ENCODE measurements at regions not wholly inside any gene's neighbourhood (a gene's known extent, or its start where the extent isn't known, plus 50 kb on each side); places are given as distances from the start of the nearest gene placed in this dataset.

GRCh38 chr16:77093309-77093708 lies 97.7 kb upstream of the MON1B start:
- peaks cover 35% of the 10 kb centered on the region for H3K36me3 Mint-ChIP-seq
- no peak overlapping the region for H3K27ac Mint-ChIP-seq
- ATAC-seq (no peak), DNase-seq (ENCODE audit: low spot score) (no peak)
- POLR2A ChIA-PET, result no interaction called here
- CTCF ChIA-PET, result no interaction called here
- TF ChIP-seq ATF3 (CRISPR knock-in tag; conservative IDR thresholded peaks at IDR 0.05) (no peak), SMAD4 (CRISPR knock-in tag; IDR thresholded peaks at IDR 0.05) (no peak), IRF1 (CRISPR knock-in tag; IDR thresholded peaks at IDR 0.05) (no peak), ZNF232 (CRISPR knock-in tag; IDR thresholded peaks at IDR 0.05) (no peak), ZNF121 (CRISPR knock-in tag; IDR thresholded peaks at IDR 0.05) (no peak), ZSCAN18 (CRISPR knock-in tag; IDR thresholded peaks at IDR 0.05) (no peak), GRHL2 (CRISPR knock-in tag; IDR thresholded peaks at IDR 0.05; ENCODE audit: insufficient replicate concordance, severe bottlenecking) (no peak), CTCF (IDR thresholded peaks at IDR 0.05) (no peak), FOXK1 (CRISPR knock-in tag; IDR thresholded peaks at IDR 0.05) (no peak), ZBTB21 (CRISPR knock-in tag; IDR thresholded peaks at IDR 0.05; ENCODE audit: borderline replicate concordance) (no peak), NFYB (CRISPR knock-in tag; conservative IDR thresholded peaks at IDR 0.05; ENCODE audit: low read depth) (no peak), PRDM15 (CRISPR knock-in tag; IDR thresholded peaks at IDR 0.05) (no peak)
- peaks cover 3% of the 10 kb centered on the region for H3K27me3 Mint-ChIP-seq (ENCODE audit: low read depth)
- no peak overlapping the region for H3K4me3 Mint-ChIP-seq
- no peaks in the 10 kb centered on the region for H3K4me1 Mint-ChIP-seq
- peaks cover 63% of the 10 kb centered on the region for H3K9me3 Mint-ChIP-seq

GRCh38 chr16:77093999-77094398 lies 97.0 kb upstream of the MON1B start:
- Mint-ChIP-seq H3K4me1 (no peaks in the 10 kb centered on the region), H3K9me3 (peaks cover 61% of the 10 kb centered on the region), H3K36me3 (peaks cover 31% of the 10 kb centered on the region), H3K27me3 (ENCODE audit: low read depth) (peaks cover 3% of the 10 kb centered on the region), H3K4me3 (no peak overlapping the region), H3K27ac (no peak overlapping the region)
- ATAC-seq (no peak), DNase-seq (ENCODE audit: low spot score) (no peak)
- CTCF ChIA-PET, result no interaction called here
- POLR2A ChIA-PET, result no interaction called here
- no peak for TF ChIP-seq ESRRA (CRISPR knock-in tag; IDR thresholded peaks at IDR 0.05; ENCODE audit: borderline replicate concordance)
- TF ChIP-seq FOXJ3 (CRISPR knock-in tag; IDR thresholded peaks at IDR 0.05; ENCODE audit: borderline replicate concordance), result no peak
- no peak for TF ChIP-seq PRDM15 (CRISPR knock-in tag; IDR thresholded peaks at IDR 0.05)
- no peak for TF ChIP-seq ZBTB21 (CRISPR knock-in tag; IDR thresholded peaks at IDR 0.05; ENCODE audit: borderline replicate concordance)
- TF ChIP-seq ZNF671 (CRISPR knock-in tag; IDR thresholded peaks at IDR 0.05), result no peak
- TF ChIP-seq NFE2L1 (CRISPR knock-in tag; IDR thresholded peaks at IDR 0.05), result no peak
- no peak for TF ChIP-seq NFATC4 (CRISPR knock-in tag; IDR thresholded peaks at IDR 0.05)
- no peak for TF ChIP-seq ATF3 (CRISPR knock-in tag; conservative IDR thresholded peaks at IDR 0.05)
- TF ChIP-seq ERG (CRISPR knock-in tag; IDR thresholded peaks at IDR 0.05), result no peak
- no peak for TF ChIP-seq ATF2 (CRISPR knock-in tag; IDR thresholded peaks at IDR 0.05; ENCODE audit: borderline replicate concordance, low read depth)
- no peak for TF ChIP-seq SMAD4 (CRISPR knock-in tag; IDR thresholded peaks at IDR 0.05)

Data from WTC11 (cell line).